Neural cell (in vitro differentiated cells): ENCODE measurements at regions not wholly inside any gene's neighbourhood (a gene's known extent, or its start where the extent isn't known, plus 50 kb on each side); places are given as distances from the start of the nearest gene placed in this dataset.

ENCODE experiments used
- H2AFZ ChIP-seq: fragments of 200-600, 300-800 bp; sonication (generic), shearing (Covaris generic); 2 replicates; pipeline ENCODE4 v1.6.0; 2014; ENCODE audit warnings: low read depth, mild to moderate bottlenecking, antibody characterized with exemption, low read length, moderate library complexity
- H3F3A ChIP-seq: fragments of 200-600 bp; shearing (Covaris generic); 2 replicates; pipeline ENCODE4 v1.6.1; 2016; ENCODE audit warnings: mild to moderate bottlenecking, moderate library complexity, mixed read lengths, antibody characterized with exemption, low read length; ENCODE audit not compliant: insufficient read depth, poor library complexity, severe bottlenecking
- H3K27ac ChIP-seq: fragments of 200-600, 300-800 bp; sonication (generic), shearing (Covaris generic); 2 replicates; pipeline ENCODE4 v1.5.1; 2014; ENCODE audit warnings: mild to moderate bottlenecking, low read length, moderate library complexity
- H3K27me3 ChIP-seq: fragments of 300-800, 200-600 bp; sonication (generic), shearing (Covaris generic); 2 replicates; pipeline ENCODE4 v1.6.0; 2014; ENCODE audit warnings: mild to moderate bottlenecking, low read depth, low read length, moderate library complexity; ENCODE audit not compliant: insufficient read depth
- H3K36me3 ChIP-seq: fragments of 300-800, 200-600 bp; sonication (generic), shearing (Covaris generic); 2 replicates; pipeline ENCODE4 v1.5.1; 2014; ENCODE audit warnings: mild to moderate bottlenecking, antibody characterized with exemption, low read length, moderate library complexity; ENCODE audit not compliant: insufficient read depth
- H3K4me2 ChIP-seq: fragments of 300-800, 200-600 bp; sonication (generic), shearing (Covaris generic); 2 replicates; pipeline ENCODE4 v1.6.0; 2014; ENCODE audit warnings: mild to moderate bottlenecking, low read length
- H3K4me3 ChIP-seq: fragments of 300-800, 200-600 bp; sonication (generic), shearing (Covaris generic); 2 replicates; pipeline ENCODE4 v1.5.1; 2014; ENCODE audit warnings: mild to moderate bottlenecking, low read length, moderate library complexity
- H3K79me2 ChIP-seq: fragments of 200-600 bp; shearing (Covaris generic); replicated peaks from 2 replicates; pipeline ENCODE4 v1.6.0; 2014; ENCODE audit warnings: mild to moderate bottlenecking, low read length, moderate library complexity; ENCODE audit not compliant: insufficient read depth
- H3K9ac ChIP-seq: fragments of 300-800, 200-600 bp; sonication (generic), shearing (Covaris generic); 2 replicates; pipeline ENCODE4 v1.6.1; 2016; ENCODE audit warnings: mild to moderate bottlenecking, low read length, mixed read lengths
- H3K9me2 ChIP-seq: fragments of 200-600 bp; shearing (Covaris generic); 2 replicates; pipeline ENCODE4 v1.6.1; 2016; ENCODE audit warnings: mild to moderate bottlenecking, low read length, mixed read lengths; ENCODE audit not compliant: insufficient read depth
- H3K9me3 ChIP-seq: fragments of 200-600, 300-800 bp; sonication (generic), shearing (Covaris generic); 2 replicates; pipeline ENCODE4 v1.6.1; 2016; ENCODE audit warnings: mild to moderate bottlenecking, mixed run types, low read length, moderate library complexity, mixed read lengths
- H4K20me1 ChIP-seq: fragments of 200-600 bp; shearing (Covaris generic); 2 replicates; pipeline ENCODE4 v1.6.1; 2016; ENCODE audit warnings: mild to moderate bottlenecking, mixed run types; ENCODE audit not compliant: insufficient read depth
- EP300 ChIP-seq: fragments of 450-650 bp; conservative IDR thresholded peaks from 2 replicates; pipeline ENCODE4 v1.6.1; 2014; ENCODE audit warnings: antibody characterized with exemption, mild to moderate bottlenecking, moderate library complexity; ENCODE audit not compliant: poor library complexity, severe bottlenecking
- EZH2 ChIP-seq: fragments of 200-600, 300-800 bp; shearing (Covaris generic), sonication (generic); IDR thresholded peaks from 2 replicates; pipeline ENCODE4 v1.6.1; 2014; ENCODE audit warnings: antibody characterized with exemption, low read length, borderline replicate concordance, mild to moderate bottlenecking; ENCODE audit not compliant: insufficient read depth, poor library complexity, severe bottlenecking
- MXI1 ChIP-seq: fragments of 450-650 bp; conservative IDR thresholded peaks from 2 replicates; pipeline ENCODE4 v1.6.1; 2014; ENCODE audit warnings: antibody characterized with exemption, mild to moderate bottlenecking; ENCODE audit not compliant: poor library complexity, severe bottlenecking
- POLR2AphosphoS5 ChIP-seq: IDR thresholded peaks from 2 replicates; pipeline ENCODE4 v1.6.1; 2012
- RAD21 ChIP-seq: fragments of 450-650 bp; conservative IDR thresholded peaks from 2 replicates; pipeline ENCODE4 v1.6.1; 2014; ENCODE audit warnings: antibody characterized with exemption, mild to moderate bottlenecking, moderate library complexity
- SMC3 ChIP-seq: fragments of 450-650 bp; conservative IDR thresholded peaks from 2 replicates; pipeline ENCODE4 v1.6.1; 2014; ENCODE audit warnings: antibody characterized with exemption, mild to moderate bottlenecking, moderate library complexity; ENCODE audit not compliant: poor library complexity
- TAF1 ChIP-seq: IDR thresholded peaks from 2 replicates; pipeline ENCODE4 v1.6.1; 2012; ENCODE audit warnings: low read depth
- TF ChIP-seq, protein P1 (sequence below): fragments of 450-650 bp; IDR thresholded peaks from 2 replicates; pipeline ENCODE4 v1.5.1; 2014; ENCODE audit warnings: antibody characterized with exemption, mild to moderate bottlenecking, moderate library complexity; ENCODE audit not compliant: poor library complexity, severe bottlenecking
- TF ChIP-seq, protein P2 (sequence below): IDR thresholded peaks from 2 replicates; pipeline ENCODE4 v1.6.1; 2012; ENCODE audit warnings: borderline replicate concordance

DNA sequence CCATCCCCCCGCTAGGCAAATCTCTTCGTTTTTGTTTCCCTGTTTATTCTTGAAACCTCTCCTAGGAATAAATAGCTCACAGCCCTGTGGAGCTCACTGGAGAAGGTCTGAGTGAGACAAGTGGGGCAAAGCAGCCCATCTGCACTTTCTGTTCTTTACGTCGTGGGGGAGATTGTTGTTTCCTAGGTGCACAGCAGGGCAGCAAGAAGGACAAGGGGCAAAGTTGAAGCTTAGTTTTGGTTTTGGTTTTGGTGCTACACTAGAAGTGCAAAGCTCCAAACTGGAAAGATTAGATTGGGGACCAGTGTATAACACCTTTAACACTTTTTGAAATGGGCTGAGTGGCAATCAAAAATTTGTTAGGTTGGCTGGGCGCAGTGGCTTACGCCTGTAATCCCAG is 76.6 kb downstream of the GPR88 start:
- no peak overlapping the region for H3K4me3 ChIP-seq
- no peaks in the 10 kb centered on the region for H3K9me3 ChIP-seq
- TF ChIP-seq EP300 (no peak), POLR2AphosphoS5 (no peak), RAD21 (no peak), SMC3 (no peak), TAF1 (no peak), MXI1 (no peak), EZH2 (no peak)
- TF ChIP-seq, protein P1, sequence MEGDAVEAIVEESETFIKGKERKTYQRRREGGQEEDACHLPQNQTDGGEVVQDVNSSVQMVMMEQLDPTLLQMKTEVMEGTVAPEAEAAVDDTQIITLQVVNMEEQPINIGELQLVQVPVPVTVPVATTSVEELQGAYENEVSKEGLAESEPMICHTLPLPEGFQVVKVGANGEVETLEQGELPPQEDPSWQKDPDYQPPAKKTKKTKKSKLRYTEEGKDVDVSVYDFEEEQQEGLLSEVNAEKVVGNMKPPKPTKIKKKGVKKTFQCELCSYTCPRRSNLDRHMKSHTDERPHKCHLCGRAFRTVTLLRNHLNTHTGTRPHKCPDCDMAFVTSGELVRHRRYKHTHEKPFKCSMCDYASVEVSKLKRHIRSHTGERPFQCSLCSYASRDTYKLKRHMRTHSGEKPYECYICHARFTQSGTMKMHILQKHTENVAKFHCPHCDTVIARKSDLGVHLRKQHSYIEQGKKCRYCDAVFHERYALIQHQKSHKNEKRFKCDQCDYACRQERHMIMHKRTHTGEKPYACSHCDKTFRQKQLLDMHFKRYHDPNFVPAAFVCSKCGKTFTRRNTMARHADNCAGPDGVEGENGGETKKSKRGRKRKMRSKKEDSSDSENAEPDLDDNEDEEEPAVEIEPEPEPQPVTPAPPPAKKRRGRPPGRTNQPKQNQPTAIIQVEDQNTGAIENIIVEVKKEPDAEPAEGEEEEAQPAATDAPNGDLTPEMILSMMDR: no peak
- TF ChIP-seq, protein P2, sequence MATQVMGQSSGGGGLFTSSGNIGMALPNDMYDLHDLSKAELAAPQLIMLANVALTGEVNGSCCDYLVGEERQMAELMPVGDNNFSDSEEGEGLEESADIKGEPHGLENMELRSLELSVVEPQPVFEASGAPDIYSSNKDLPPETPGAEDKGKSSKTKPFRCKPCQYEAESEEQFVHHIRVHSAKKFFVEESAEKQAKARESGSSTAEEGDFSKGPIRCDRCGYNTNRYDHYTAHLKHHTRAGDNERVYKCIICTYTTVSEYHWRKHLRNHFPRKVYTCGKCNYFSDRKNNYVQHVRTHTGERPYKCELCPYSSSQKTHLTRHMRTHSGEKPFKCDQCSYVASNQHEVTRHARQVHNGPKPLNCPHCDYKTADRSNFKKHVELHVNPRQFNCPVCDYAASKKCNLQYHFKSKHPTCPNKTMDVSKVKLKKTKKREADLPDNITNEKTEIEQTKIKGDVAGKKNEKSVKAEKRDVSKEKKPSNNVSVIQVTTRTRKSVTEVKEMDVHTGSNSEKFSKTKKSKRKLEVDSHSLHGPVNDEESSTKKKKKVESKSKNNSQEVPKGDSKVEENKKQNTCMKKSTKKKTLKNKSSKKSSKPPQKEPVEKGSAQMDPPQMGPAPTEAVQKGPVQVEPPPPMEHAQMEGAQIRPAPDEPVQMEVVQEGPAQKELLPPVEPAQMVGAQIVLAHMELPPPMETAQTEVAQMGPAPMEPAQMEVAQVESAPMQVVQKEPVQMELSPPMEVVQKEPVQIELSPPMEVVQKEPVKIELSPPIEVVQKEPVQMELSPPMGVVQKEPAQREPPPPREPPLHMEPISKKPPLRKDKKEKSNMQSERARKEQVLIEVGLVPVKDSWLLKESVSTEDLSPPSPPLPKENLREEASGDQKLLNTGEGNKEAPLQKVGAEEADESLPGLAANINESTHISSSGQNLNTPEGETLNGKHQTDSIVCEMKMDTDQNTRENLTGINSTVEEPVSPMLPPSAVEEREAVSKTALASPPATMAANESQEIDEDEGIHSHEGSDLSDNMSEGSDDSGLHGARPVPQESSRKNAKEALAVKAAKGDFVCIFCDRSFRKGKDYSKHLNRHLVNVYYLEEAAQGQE: no peak
- no peaks in the 10 kb centered on the region for H3K9me2 ChIP-seq
- H3K36me3 ChIP-seq: no peaks in the 10 kb centered on the region
- no peaks in the 10 kb centered on the region for H3K27me3 ChIP-seq
- no peak overlapping the region for H3K4me2 ChIP-seq
- no peak overlapping the region for H3K9ac ChIP-seq
- no peaks in the 10 kb centered on the region for H3K79me2 ChIP-seq
- no peak overlapping the region for H3K27ac ChIP-seq
- no peaks in the 10 kb centered on the region for H4K20me1 ChIP-seq
- H3F3A ChIP-seq: no peaks in the 10 kb centered on the region
- H2AFZ ChIP-seq: no peak overlapping the region

DNA sequence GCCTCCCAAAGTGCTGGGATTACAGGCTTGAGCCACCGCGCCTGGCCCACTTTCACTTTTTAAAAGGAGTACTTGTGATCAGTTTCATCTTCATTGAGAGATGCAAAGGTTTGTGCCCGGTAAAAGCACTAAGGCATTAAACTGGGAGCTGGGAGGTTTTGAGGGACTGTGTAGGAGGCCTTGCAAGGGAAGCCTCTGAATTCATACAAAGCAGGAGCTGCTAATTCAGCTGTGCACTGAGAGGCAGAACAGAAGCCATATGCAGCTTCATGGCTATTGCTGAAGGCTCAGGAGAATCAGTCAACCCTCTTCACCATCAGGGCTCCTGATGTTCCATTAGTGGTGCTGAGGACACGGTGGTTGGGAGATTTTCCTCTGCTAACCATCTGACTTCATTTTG is 77.7 kb downstream of the GPR88 start:
- Histone ChIP-seq H3K79me2 (no peaks in the 10 kb centered on the region), H3K27ac (peak overlapping the region; percentile 56), H3K36me3 (no peaks in the 10 kb centered on the region), H3F3A (no peaks in the 10 kb centered on the region), H3K9me3 (no peaks in the 10 kb centered on the region), H3K4me3 (peak overlapping the region; percentile 45), H2AFZ (no peak overlapping the region), H3K4me2 (peak overlapping the region; percentile 4), H3K9me2 (no peaks in the 10 kb centered on the region), H4K20me1 (no peaks in the 10 kb centered on the region), H3K27me3 (no peaks in the 10 kb centered on the region), H3K9ac (no peak overlapping the region)
- no peak for TF ChIP-seq SMC3
- TF ChIP-seq, protein P1: no peak
- no peak for TF ChIP-seq TAF1
- TF ChIP-seq EZH2: no peak
- TF ChIP-seq RAD21: no peak
- TF ChIP-seq MXI1: no peak
- TF ChIP-seq POLR2AphosphoS5: no peak
- TF ChIP-seq, protein P2: no peak
- no peak for TF ChIP-seq EP300
